HepG2 (cell line): ENCODE measurements at regions not wholly inside any gene's neighbourhood (a gene's known extent, or its start where the extent isn't known, plus 50 kb on each side); places are given as distances from the start of the nearest gene placed in this dataset.

Experiments used
- ATAC-seq: fragments of 200-7000 bp; cut with Tn5 transposase; 3 replicates; pipeline ENCODE4 v1.9.1; 2020; ENCODE audit warnings: mild to moderate bottlenecking, moderate library complexity
- BruUV-seq: library from RNA; stranded (reverse); fragments of 400-500 nt; replicated peaks from 2 replicates; lab custom pipeline; 2021; lab: Mats Ljungman, UMichigan
- CTCF ChIA-PET: fragments of 300-600 bp; formaldehyde crosslinking; extraction: SDS; loops from one replicate; lab custom pipeline; 2021; ENCODE audit warnings: low total read pairs, inconsistent platforms, low intra/inter-chr PET ratio; lab: Yijun Ruan, JAX
- POLR2A ChIA-PET: fragments of 350-600 bp; sonication (Branson Sonifier 250); formaldehyde crosslinking; loops from one replicate; lab custom pipeline; 2020; ENCODE audit warnings: antibody characterized with exemption, inconsistent platforms; lab: Yijun Ruan, JAX
- DNase-seq: peaks from one replicate; pipeline ENCODE4 v3.0.0-alpha.2; 2015; ENCODE audit warnings: low spot score
- FAIRE-seq: peaks from 3 replicates; lab custom pipeline; 2011; peaks lifted over from hg19 to GRCh38; lab: Jason Lieb, UNC
- H2AFZ ChIP-seq: one replicate; pipeline ENCODE4 v1.6.1; 2011; ENCODE audit warnings: low read length, inconsistent platforms
- H3K27ac ChIP-seq: fragments of 300-600 bp; 3 replicates; pipeline ENCODE4 v1.8.0; 2011; ENCODE audit warnings: mixed run types, mild to moderate bottlenecking, mixed read lengths, low read length, inconsistent platforms; ENCODE audit not compliant: insufficient read depth; ENCODE audit errors: extremely low read length
- H3K27me3 ChIP-seq, 2 experiments: fragments of 200-600 bp in 1 of 2; 2 replicates in 1 of 2; 3 replicates in 1 of 2; pipeline versions ENCODE4 v1.6.0 to v1.8.0; 2011; ENCODE audit warnings: low read length in 2 of 2, mild to moderate bottlenecking in 2 of 2, moderate library complexity in 2 of 2, inconsistent platforms in 1 of 2; ENCODE audit not compliant: insufficient read depth in 2 of 2, control insufficient read depth in 1 of 2
- H3K36me3 ChIP-seq, 2 experiments: fragments of 200-600 bp in 1 of 2; replicated peaks in 1 of 2; 2 replicates in 1 of 2; 3 replicates in 1 of 2; pipeline versions ENCODE4 v1.5.1 to v1.8.0; 2011; ENCODE audit warnings: low read length in 2 of 2, inconsistent platforms in 1 of 2; ENCODE audit not compliant: insufficient read depth in 2 of 2, control insufficient read depth in 1 of 2
- H3K4me1 ChIP-seq: 2 replicates; pipeline ENCODE4 v1.5.1; 2012; ENCODE audit warnings: low read length, inconsistent platforms; ENCODE audit not compliant: insufficient read depth
- H3K4me2 ChIP-seq: 2 replicates; pipeline ENCODE4 v1.6.0; 2011; ENCODE audit warnings: low read depth, low read length, inconsistent platforms
- H3K4me3 ChIP-seq, 3 experiments: fragments of 200-600 bp in 1 of 3; sonication (generic), shearing (Covaris generic) in 1 of 3; replicated peaks in 1 of 3; 2 replicates each; pipeline ENCODE4 v1.5.1; 2011 to 2016; ENCODE audit warnings: low read length in 3 of 3, inconsistent platforms in 2 of 3, low read depth in 2 of 3, mild to moderate bottlenecking in 2 of 3, control low read depth in 1 of 3, mixed read lengths in 1 of 3; ENCODE audit not compliant: insufficient read depth in 1 of 3
- H3K79me2 ChIP-seq: one replicate; pipeline ENCODE4 v1.6.1; 2011; ENCODE audit warnings: low read length, inconsistent platforms; ENCODE audit not compliant: insufficient read depth
- H3K9ac ChIP-seq: 2 replicates; pipeline ENCODE4 v1.6.0; 2011; ENCODE audit warnings: mild to moderate bottlenecking, low read depth, low read length, inconsistent platforms; ENCODE audit not compliant: insufficient read depth
- H3K9me3 ChIP-seq: 2 replicates; pipeline ENCODE4 v1.5.1; 2012; ENCODE audit warnings: mild to moderate bottlenecking, low read length
- H4K20me1 ChIP-seq: 2 replicates; pipeline ENCODE4 v1.6.0; 2011; ENCODE audit warnings: inconsistent platforms, mild to moderate bottlenecking, low read length, moderate library complexity; ENCODE audit not compliant: insufficient read depth
- ATRX ChIP-seq: sonication (generic); formaldehyde crosslinking; IDR thresholded peaks from 2 replicates; pipeline ENCODE4 v1.4.0; 2020; ENCODE audit warnings: missing genetic modification reagents, borderline replicate concordance
- GZF1 ChIP-seq: sonication (generic); formaldehyde crosslinking; IDR thresholded peaks from 2 replicates; pipeline ENCODE4 v1.5.1; 2020; ENCODE audit warnings: mild to moderate bottlenecking, missing genetic modification reagents
- KLF9 ChIP-seq: IDR thresholded peaks from 2 replicates; pipeline ENCODE4 v1.6.1; 2016; ENCODE audit warnings: low read depth
- NPAS2 ChIP-seq: sonication (generic); formaldehyde crosslinking; IDR thresholded peaks from 2 replicates; pipeline ENCODE4 v1.8.0; 2022; ENCODE audit warnings: mild to moderate bottlenecking, missing genetic modification reagents, borderline replicate concordance
- PHF20 ChIP-seq: sonication (generic); formaldehyde crosslinking; IDR thresholded peaks from 2 replicates; pipeline ENCODE4 v1.5.0; 2020; ENCODE audit warnings: mild to moderate bottlenecking, missing genetic modification reagents
- SPEN ChIP-seq: sonication (generic); formaldehyde crosslinking; IDR thresholded peaks from 2 replicates; pipeline ENCODE4 v1.5.1; 2020; ENCODE audit warnings: low read depth, mild to moderate bottlenecking, missing genetic modification reagents
- TBL1XR1 ChIP-seq: fragments of 150-350 bp; IDR thresholded peaks from 2 replicates; pipeline ENCODE4 v1.6.1; 2014; ENCODE audit warnings: borderline replicate concordance, low read length; ENCODE audit not compliant: partially characterized antibody
- ZFP1 ChIP-seq: IDR thresholded peaks from 2 replicates; pipeline ENCODE4 v1.6.1; 2016
- ZNF367 ChIP-seq: sonication (generic); formaldehyde crosslinking; IDR thresholded peaks from 2 replicates; pipeline ENCODE4 v1.4.0; 2020; ENCODE audit warnings: missing genetic modification reagents, borderline replicate concordance
- ZNF546 ChIP-seq: sonication (generic); formaldehyde crosslinking; conservative IDR thresholded peaks from 2 replicates; pipeline ENCODE4 v1.8.1; 2023; ENCODE audit warnings: mild to moderate bottlenecking, missing genetic modification reagents
- ZNF557 ChIP-seq: sonication (generic); formaldehyde crosslinking; IDR thresholded peaks from 2 replicates; pipeline ENCODE4 v1.4.0; 2020; ENCODE audit warnings: missing genetic modification reagents
- ZNF589 ChIP-seq: sonication (generic); formaldehyde crosslinking; conservative IDR thresholded peaks from 2 replicates; pipeline ENCODE4 v1.8.0; 2022; ENCODE audit warnings: mild to moderate bottlenecking, moderate library complexity, missing genetic modification reagents
- ZNF607 ChIP-seq: sonication (generic); formaldehyde crosslinking; IDR thresholded peaks from 2 replicates; pipeline ENCODE4 v1.5.1; 2020; ENCODE audit warnings: missing genetic modification reagents, mild to moderate bottlenecking, borderline replicate concordance
- WGBS: methylation state at CpG from one replicate; pipeline ENCODE4 v1.1.6; 2017; ENCODE audit warnings: low lambda C conversion rate; 5-methylcytosine and 5-hydroxymethylcytosine counted together
- in situ Hi-C: cut with HindIII; loops from 2 replicates; pipeline ENCODE4 v1.10.0; 2017; ENCODE audit warnings: low pct_unique_long_range_greater_than_20kb; ENCODE audit not compliant: extremely low pct_ligation_motif_present
- intact Hi-C: fragments of 100-400 bp; cut with micrococcal nuclease; formaldehyde crosslinking; loops from one replicate; pipeline ENCODE4 v1.10.0; 2022; ENCODE audit not compliant: unreplicated experiment
- TF ChIP-seq, protein P1 (sequence below): sonication (generic); formaldehyde crosslinking; IDR thresholded peaks from 2 replicates; pipeline ENCODE4 v1.4.0; 2020; ENCODE audit warnings: missing genetic modification reagents, borderline replicate concordance
- TF ChIP-seq, protein P2 (sequence below): sonication (generic); formaldehyde crosslinking; IDR thresholded peaks from 2 replicates; pipeline ENCODE4 v1.5.0; 2020; ENCODE audit warnings: missing genetic modification reagents, mild to moderate bottlenecking, borderline replicate concordance
- TF ChIP-seq, protein P3 (sequence below): sonication (generic); formaldehyde crosslinking; IDR thresholded peaks from 2 replicates; pipeline ENCODE4 v1.5.0; 2020; ENCODE audit warnings: mild to moderate bottlenecking, low read depth, missing genetic modification reagents, borderline replicate concordance
- TF ChIP-seq, protein P4 (sequence below): sonication (generic); formaldehyde crosslinking; IDR thresholded peaks from 2 replicates; pipeline ENCODE4 v1.5.0; 2020; ENCODE audit warnings: mild to moderate bottlenecking, missing genetic modification reagents, borderline replicate concordance
- TF ChIP-seq, protein P5 (sequence below): IDR thresholded peaks from 2 replicates; pipeline ENCODE4 v1.6.1; 2016; ENCODE audit warnings: control low read depth

DNA sequence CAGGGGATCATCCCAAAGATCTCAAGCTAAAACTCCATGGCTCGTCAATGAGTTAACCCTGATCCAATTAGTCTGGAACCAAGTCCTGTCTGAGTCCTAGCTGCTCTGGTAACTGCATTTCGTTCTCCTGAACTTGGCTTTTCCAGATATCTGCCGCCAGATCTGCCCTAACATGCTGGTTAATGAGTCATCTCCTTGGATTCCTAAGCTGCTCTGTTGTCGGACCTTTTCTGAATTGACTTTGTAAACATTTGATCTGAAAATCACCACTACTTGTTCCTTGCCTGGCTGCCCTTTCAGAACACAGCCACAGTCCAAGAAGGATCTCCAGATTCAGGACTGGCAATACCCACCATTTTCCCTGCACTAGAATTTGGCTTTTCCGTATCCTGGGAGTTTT is 473.0 kb downstream of the ZSWIM6 start (continued):
- TF ChIP-seq, protein P1, sequence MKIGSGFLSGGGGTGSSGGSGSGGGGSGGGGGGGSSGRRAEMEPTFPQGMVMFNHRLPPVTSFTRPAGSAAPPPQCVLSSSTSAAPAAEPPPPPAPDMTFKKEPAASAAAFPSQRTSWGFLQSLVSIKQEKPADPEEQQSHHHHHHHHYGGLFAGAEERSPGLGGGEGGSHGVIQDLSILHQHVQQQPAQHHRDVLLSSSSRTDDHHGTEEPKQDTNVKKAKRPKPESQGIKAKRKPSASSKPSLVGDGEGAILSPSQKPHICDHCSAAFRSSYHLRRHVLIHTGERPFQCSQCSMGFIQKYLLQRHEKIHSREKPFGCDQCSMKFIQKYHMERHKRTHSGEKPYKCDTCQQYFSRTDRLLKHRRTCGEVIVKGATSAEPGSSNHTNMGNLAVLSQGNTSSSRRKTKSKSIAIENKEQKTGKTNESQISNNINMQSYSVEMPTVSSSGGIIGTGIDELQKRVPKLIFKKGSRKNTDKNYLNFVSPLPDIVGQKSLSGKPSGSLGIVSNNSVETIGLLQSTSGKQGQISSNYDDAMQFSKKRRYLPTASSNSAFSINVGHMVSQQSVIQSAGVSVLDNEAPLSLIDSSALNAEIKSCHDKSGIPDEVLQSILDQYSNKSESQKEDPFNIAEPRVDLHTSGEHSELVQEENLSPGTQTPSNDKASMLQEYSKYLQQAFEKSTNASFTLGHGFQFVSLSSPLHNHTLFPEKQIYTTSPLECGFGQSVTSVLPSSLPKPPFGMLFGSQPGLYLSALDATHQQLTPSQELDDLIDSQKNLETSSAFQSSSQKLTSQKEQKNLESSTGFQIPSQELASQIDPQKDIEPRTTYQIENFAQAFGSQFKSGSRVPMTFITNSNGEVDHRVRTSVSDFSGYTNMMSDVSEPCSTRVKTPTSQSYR (CRISPR knock-in tag), result no peak
- TF ChIP-seq TBL1XR1 (no peak), ZNF589 (CRISPR knock-in tag) (no peak), ZFP1 (CRISPR knock-in tag) (no peak)
- TF ChIP-seq, protein P2, sequence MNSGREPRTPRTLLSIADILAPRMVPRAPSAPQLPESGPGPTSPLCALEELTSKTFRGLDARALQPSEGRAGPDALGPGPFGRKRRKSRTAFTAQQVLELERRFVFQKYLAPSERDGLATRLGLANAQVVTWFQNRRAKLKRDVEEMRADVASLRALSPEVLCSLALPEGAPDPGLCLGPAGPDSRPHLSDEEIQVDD, result no peak
- TF ChIP-seq, all 625 proteins: peak for 0

DNA sequence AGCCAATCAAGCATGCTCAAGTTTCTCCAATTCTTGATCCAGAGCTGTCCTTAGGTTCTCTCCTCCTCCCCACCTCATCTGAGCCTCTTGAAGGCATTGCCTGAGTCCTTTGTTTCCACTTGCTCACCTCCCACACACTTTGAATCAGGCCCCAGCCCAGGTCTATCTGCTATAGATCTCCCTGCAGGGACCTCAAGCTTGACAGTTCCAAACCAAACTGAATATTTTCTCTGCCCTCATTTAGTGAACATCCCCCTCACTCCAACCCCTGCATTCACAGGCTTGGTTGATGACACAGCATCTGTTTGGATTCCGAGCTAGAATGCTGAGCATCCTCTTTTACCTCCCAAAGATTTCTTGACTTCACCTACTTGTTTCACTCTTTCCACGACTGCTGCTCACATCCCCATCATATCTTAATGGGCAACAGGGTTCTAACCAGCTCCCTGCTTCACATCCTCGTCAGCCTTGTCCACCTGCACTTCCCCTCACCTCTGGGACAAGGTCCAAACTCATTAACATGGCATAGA is 474.5 kb downstream of the ZSWIM6 start:
- no TSS peak for BruUV-seq
- FAIRE-seq (no peak), ATAC-seq (no peak), DNase-seq (no peak)
- H3K4me3 ChIP-seq, result no peak overlapping the region
- H3K27ac ChIP-seq, result no peak overlapping the region
- H2AFZ ChIP-seq, result no peak overlapping the region
- H3K9ac ChIP-seq, result no peak overlapping the region
- H3K4me1 ChIP-seq, result no peaks in the 10 kb centered on the region
- no peak overlapping the region for H3K4me2 ChIP-seq
- H3K79me2 ChIP-seq, result no peaks in the 10 kb centered on the region
- 4% methylated on average over 3 of the region's 3 CpGs for WGBS
- H3K27me3 ChIP-seq, result no peaks in the 10 kb centered on the region
- in situ Hi-C loops, result no loop called here
- H3K36me3 ChIP-seq, result no peaks in the 10 kb centered on the region
- CTCF ChIA-PET, result no interaction called here
- intact Hi-C loops, result no loop called here
- H3K9me3 ChIP-seq, result no peaks in the 10 kb centered on the region
- no peaks in the 10 kb centered on the region for H4K20me1 ChIP-seq
- POLR2A ChIA-PET, result no interaction called here
- TF ChIP-seq ZNF546 (no peak), SPEN (CRISPR knock-in tag) (no peak), ATRX (CRISPR knock-in tag) (no peak), ZNF607 (CRISPR knock-in tag) (no peak), GZF1 (no peak), PHF20 (CRISPR knock-in tag) (no peak), NPAS2 (CRISPR knock-in tag) (no peak), ZNF367 (no peak), ZNF557 (CRISPR knock-in tag) (no peak), KLF9 (CRISPR knock-in tag) (no peak)
- TF ChIP-seq, protein P3, sequence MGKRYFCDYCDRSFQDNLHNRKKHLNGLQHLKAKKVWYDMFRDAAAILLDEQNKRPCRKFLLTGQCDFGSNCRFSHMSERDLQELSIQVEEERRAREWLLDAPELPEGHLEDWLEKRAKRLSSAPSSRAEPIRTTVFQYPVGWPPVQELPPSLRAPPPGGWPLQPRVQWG, result no peak
- TF ChIP-seq, protein P4, sequence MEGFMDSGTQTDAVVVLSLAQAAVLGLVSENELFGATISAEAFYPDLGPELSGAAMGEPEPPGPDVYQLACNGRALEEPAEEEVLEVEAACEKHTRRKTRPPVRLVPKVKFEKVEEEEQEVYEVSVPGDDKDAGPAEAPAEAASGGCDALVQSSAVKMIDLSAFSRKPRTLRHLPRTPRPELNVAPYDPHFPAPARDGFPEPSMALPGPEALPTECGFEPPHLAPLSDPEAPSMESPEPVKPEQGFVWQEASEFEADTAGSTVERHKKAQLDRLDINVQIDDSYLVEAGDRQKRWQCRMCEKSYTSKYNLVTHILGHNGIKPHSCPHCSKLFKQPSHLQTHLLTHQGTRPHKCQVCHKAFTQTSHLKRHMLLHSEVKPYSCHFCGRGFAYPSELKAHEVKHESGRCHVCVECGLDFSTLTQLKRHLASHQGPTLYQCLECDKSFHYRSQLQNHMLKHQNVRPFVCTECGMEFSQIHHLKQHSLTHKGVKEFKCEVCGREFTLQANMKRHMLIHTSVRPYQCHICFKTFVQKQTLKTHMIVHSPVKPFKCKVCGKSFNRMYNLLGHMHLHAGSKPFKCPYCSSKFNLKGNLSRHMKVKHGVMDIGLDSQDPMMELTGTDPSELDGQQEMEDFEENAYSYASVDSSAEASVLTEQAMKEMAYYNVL (CRISPR knock-in tag), result no peak
- TF ChIP-seq, protein P5, sequence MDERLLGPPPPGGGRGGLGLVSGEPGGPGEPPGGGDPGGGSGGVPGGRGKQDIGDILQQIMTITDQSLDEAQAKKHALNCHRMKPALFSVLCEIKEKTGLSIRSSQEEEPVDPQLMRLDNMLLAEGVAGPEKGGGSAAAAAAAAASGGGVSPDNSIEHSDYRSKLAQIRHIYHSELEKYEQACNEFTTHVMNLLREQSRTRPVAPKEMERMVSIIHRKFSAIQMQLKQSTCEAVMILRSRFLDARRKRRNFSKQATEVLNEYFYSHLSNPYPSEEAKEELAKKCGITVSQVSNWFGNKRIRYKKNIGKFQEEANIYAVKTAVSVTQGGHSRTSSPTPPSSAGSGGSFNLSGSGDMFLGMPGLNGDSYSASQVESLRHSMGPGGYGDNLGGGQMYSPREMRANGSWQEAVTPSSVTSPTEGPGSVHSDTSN (CRISPR knock-in tag), result no peak
